ENCODE measurements at regions not wholly inside any gene's neighbourhood (a gene's known extent, or its start where the extent isn't known, plus 50 kb on each side); places are given as distances from the start of the nearest gene placed in this dataset.

- Histone ChIP-seq H3K9me3 (replicated peaks; ENCODE audit: insufficient read depth, low read length) (no peaks in the 10 kb centered on the region), H3K9me2 (replicated peaks; ENCODE audit: insufficient read depth, low read length) (no peaks in the 10 kb centered on the region), H3K4me3 (ENCODE audit: low read length) (no peak overlapping the region), H3K4me1 (ENCODE audit: low read length) (peaks cover 17% of the 10 kb centered on the region), H3K36me3 (replicated peaks; ENCODE audit: insufficient read depth, low read length) (no peaks in the 10 kb centered on the region), H3F3A (ENCODE audit: insufficient read depth, low read length) (peaks cover 12% of the 10 kb centered on the region), H3K9ac (ENCODE audit: low read length) (no peak overlapping the region), H2AFZ (ENCODE audit: low read length) (no peak overlapping the region), H3K27ac (ENCODE audit: low read length) (no peak overlapping the region), H4K20me1 (ENCODE audit: insufficient read depth, low read length) (no peaks in the 10 kb centered on the region), H3K27me3 (replicated peaks; ENCODE audit: insufficient read depth, low read length) (no peaks in the 10 kb centered on the region), H3K4me2 (ENCODE audit: low read depth, low read length) (no peak overlapping the region), H3K79me2 (ENCODE audit: low read length) (no peaks in the 10 kb centered on the region)
- DNase-seq: no peak
- TF ChIP-seq EZH2 (optimal IDR thresholded peaks at IDR 0.05; ENCODE audit: low read depth, low read length) (no peak), CTCF (IDR thresholded peaks at IDR 0.05; ENCODE audit: low read length) (no peak), EZH2phosphoT487 (IDR thresholded peaks at IDR 0.05; ENCODE audit: low read length) (no peak)
Measured at GRCh38 chr4:140806163-140806562, 50.0 kb upstream of the TBC1D9 start.
